Stimulated activated CD8-positive, alpha-beta memory T cell treated with anti-CD3 and anti-CD28 coated beads, Interleukin-2, amount 100 ng/mL, for 48 hours (primary cell): ENCODE measurements at regions not wholly inside any gene's neighbourhood (a gene's known extent, or its start where the extent isn't known, plus 50 kb on each side); places are given as distances from the start of the nearest gene placed in this dataset.
"Not testable (repeated sequence)": the region's sequence is repeated elsewhere in the genome, so short reads cannot be mapped to it uniquely, and the experiment has no call there.

ENCODE experiments used
- DNase-seq, 2 donors: peaks; one replicate each; pipeline ENCODE4 v3.0.0-alpha.2; 2020; ENCODE audit warnings: low read depth in 2 of 2

- DNase-seq, result no peak
These were observed 153.5 kb upstream of the PDE1C start for GRCh38 chr7:32223721-32224120.

GRCh38 chr7:32223071-32223650 is 153.0 kb upstream of the PDE1C start:
- no peak for DNase-seq

GRCh38 chr7:32222251-32222900 is 152.2 kb upstream of the PDE1C start:
- DNase-seq, result no peak

DNA sequence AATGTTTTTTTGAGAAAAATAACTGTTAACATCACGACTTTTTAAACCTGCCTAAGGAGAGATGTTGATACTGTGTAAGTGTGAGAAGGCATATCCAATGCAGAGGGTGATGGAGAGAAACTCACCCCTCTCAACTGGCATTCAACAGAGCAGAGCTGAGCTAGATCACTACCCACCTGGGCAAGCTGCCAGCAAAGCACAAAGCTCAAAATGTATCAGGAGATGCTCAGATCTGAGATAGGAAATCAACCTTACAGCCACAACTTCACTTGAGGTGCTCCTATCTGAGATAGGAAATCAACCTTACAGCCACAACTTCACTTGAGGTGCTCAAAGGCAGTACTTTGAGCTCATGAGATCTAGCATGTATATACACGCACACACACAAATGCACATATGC is 151.5 kb upstream of the PDE1C start:
- no peak for DNase-seq

GRCh38 chr7:32221056-32221455 is 150.8 kb upstream of the PDE1C start:
- no peak for DNase-seq

GRCh38 chr7:32219831-32220230 is 149.6 kb upstream of the PDE1C start:
- not testable (repeated sequence) for DNase-seq

GRCh38 chr7:32219416-32219815 is 149.2 kb upstream of the PDE1C start:
- no peak for DNase-seq

GRCh38 chr7:32218741-32219288 is 148.6 kb upstream of the PDE1C start:
- no peak for DNase-seq

DNA sequence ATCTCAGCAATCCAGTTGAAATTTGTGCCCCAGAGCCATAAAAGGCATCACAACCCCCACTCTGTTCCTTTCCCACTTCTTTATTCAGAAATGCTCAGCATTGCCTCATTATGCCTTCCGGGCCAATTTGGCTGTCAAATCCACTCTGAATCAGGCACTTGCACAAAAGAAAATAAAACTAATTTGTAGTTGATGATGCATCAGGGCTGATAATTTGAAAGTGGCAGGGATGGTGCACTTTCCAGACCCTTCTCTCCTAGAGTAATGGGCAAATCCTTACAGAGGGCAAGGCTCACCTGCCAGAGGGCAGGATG is 147.9 kb upstream of the PDE1C start:
- no peak for DNase-seq

GRCh38 chr7:32217341-32218153 is 147.3 kb upstream of the PDE1C start:
- DNase-seq, result no peak

- DNase-seq, result no peak
These were observed 146.6 kb upstream of the PDE1C start for GRCh38 chr7:32216759-32217158.

- DNase-seq, result no peak
These were observed 145.5 kb upstream of the PDE1C start for GRCh38 chr7:32215697-32216096.

- no peak for DNase-seq
These were observed 144.7 kb upstream of the PDE1C start for GRCh38 chr7:32214913-32215312.

GRCh38 chr7:32212321-32212720 is 142.1 kb upstream of the PDE1C start:
- DNase-seq, result no peak

DNA sequence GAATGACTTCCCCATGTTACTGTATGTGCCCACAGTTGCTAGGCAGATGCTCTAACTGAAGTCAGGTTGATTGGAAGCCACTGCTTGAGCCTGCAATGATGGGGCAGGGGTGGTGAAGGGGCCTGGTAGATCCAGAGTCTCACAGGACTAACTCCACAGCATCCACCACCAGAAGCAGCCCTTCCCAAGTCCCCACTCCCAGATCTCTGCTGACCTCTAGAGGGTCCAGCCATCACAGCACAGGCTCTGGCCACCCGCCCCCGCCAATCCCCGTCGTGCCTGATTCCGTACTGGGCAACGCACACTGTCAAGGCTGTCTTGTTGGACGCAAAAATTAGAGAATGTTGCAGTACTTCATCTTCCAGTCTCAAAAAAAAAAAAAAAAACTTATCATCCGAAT is 136.8 kb upstream of the PDE1C start:
- DNase-seq, result no peak

DNA sequence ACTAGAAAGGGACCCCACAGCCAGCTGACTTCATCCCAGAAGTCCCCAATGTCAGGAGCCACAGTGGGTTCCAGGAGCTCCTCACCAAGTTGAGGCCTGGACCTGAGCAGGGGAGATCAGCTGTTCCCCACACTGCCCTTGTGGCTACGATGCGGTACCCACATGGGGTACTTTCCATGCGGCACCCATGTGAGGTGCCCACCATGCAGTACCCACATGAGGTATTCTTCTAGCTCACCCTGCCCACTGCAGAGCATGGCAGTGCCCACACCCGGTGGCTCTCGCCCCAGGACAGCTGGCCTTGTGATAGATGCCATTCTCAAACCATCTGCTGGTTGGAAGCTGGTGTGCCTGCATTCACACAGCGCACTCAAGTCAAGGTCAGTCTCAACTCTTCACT is 136.3 kb upstream of the PDE1C start:
- DNase-seq, result no peak

GRCh38 chr7:32205298-32205824 is 135.2 kb upstream of the PDE1C start:
- not testable (repeated sequence) for DNase-seq

- DNase-seq, result no peak
These were observed 134.3 kb upstream of the PDE1C start for GRCh38 chr7:32204361-32205018.

DNA sequence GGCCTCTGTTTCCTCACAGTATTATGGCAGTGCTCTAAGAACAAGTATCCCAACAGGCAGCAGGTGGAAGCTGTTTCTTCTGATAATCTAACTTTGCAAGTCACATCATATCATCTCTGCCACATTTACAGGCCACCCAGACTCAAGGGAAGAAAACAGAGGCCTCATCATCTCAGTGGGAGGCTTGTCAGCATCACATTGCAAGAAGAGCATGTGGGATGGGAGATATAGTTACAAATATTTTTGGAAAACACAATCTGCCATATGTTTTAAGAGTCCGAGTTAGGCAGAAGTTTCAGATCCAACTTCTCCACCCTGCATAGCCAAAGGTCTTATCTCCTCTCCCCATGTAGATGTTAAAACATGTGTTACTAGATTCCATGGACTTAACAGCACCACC is 130.4 kb upstream of the PDE1C start:
- no peak for DNase-seq

- no peak for DNase-seq
These were observed 124.3 kb upstream of the PDE1C start for GRCh38 chr7:32194537-32194936.

- no peak for DNase-seq
These were observed 121.1 kb upstream of the PDE1C start for GRCh38 chr7:32191305-32191704.

- no peak for DNase-seq
These were observed 109.4 kb upstream of the PDE1C start for GRCh38 chr7:32179567-32179966.
